Keratinocyte (primary cell): ENCODE measurements at regions not wholly inside any gene's neighbourhood (a gene's known extent, or its start where the extent isn't known, plus 50 kb on each side); places are given as distances from the start of the nearest gene placed in this dataset.

Source experiments
- DNase-seq: peaks from one replicate; pipeline ENCODE4 v3.0.0-alpha.2; 2011; ENCODE audit warnings: low read depth, missing footprints, low spot score
- FAIRE-seq: peaks from 2 replicates; lab custom pipeline; 2011; peaks lifted over from hg19 to GRCh38; lab: Jason Lieb, UNC
- H2AFZ ChIP-seq: 2 replicates; pipeline ENCODE4 v1.6.0; 2012; ENCODE audit warnings: low read length, control low read depth, inconsistent platforms; ENCODE audit not compliant: control insufficient read depth
- H3K27ac ChIP-seq: 2 replicates; pipeline ENCODE4 v1.5.1; 2011; ENCODE audit warnings: low read length; ENCODE audit not compliant: control insufficient read depth, insufficient read depth
- H3K27me3 ChIP-seq: 3 replicates; pipeline ENCODE4 v1.6.0; 2011; ENCODE audit warnings: low read length; ENCODE audit not compliant: control insufficient read depth, insufficient read depth; ENCODE audit errors: extremely low read depth
- H3K36me3 ChIP-seq, 2 experiments: 2 replicates in 1 of 2; 3 replicates in 1 of 2; pipeline ENCODE4 v1.5.1; 2011; ENCODE audit warnings: low read length in 2 of 2, mild to moderate bottlenecking in 1 of 2; ENCODE audit not compliant: control insufficient read depth in 2 of 2, insufficient read depth in 2 of 2; ENCODE audit errors: extremely low read depth in 1 of 2
- H3K4me1 ChIP-seq: 3 replicates; pipeline ENCODE4 v1.5.1; 2011; ENCODE audit warnings: low read length; ENCODE audit not compliant: control insufficient read depth, insufficient read depth; ENCODE audit errors: extremely low read depth
- H3K4me2 ChIP-seq: 3 replicates; pipeline ENCODE4 v1.6.0; 2011; ENCODE audit warnings: low read depth, low read length; ENCODE audit not compliant: control insufficient read depth, insufficient read depth; ENCODE audit errors: extremely low read depth
- H3K4me3 ChIP-seq, 3 experiments: fragments of 200-600 bp in 1 of 3; sonication (generic) in 1 of 3; 2 replicates in 2 of 3; 3 replicates in 1 of 3; pipeline ENCODE4 v1.5.1; 2011 to 2016; ENCODE audit warnings: low read length in 3 of 3, mild to moderate bottlenecking in 3 of 3, control low read depth in 2 of 3, inconsistent platforms in 1 of 3, low read depth in 1 of 3, mixed read lengths in 1 of 3, mixed run types in 1 of 3, moderate library complexity in 1 of 3; ENCODE audit not compliant: control insufficient read depth in 2 of 3, insufficient read depth in 2 of 3; ENCODE audit errors: extremely low read depth in 1 of 3
- H3K79me2 ChIP-seq: 2 replicates; pipeline ENCODE4 v1.6.0; 2012; ENCODE audit warnings: low read length; ENCODE audit not compliant: control insufficient read depth, insufficient read depth
- H3K9ac ChIP-seq: 3 replicates; pipeline ENCODE4 v1.6.0; 2011; ENCODE audit warnings: low read length; ENCODE audit not compliant: control insufficient read depth, insufficient read depth; ENCODE audit errors: extremely low read depth
- H3K9me1 ChIP-seq: 3 replicates; pipeline ENCODE4 v1.6.0; 2011; ENCODE audit warnings: low read length; ENCODE audit not compliant: control insufficient read depth, insufficient read depth; ENCODE audit errors: extremely low read depth
- H3K9me3 ChIP-seq: 2 replicates; pipeline ENCODE4 v1.5.1; 2012; ENCODE audit warnings: low read depth, low read length; ENCODE audit not compliant: control insufficient read depth
- H4K20me1 ChIP-seq: 3 replicates; pipeline ENCODE4 v1.6.0; 2011; ENCODE audit warnings: low read length; ENCODE audit not compliant: control insufficient read depth, insufficient read depth; ENCODE audit errors: extremely low read depth
- EZH2 ChIP-seq: IDR thresholded peaks from one replicate; pipeline ENCODE4 v1.6.1; 2012; ENCODE audit warnings: inconsistent platforms, mild to moderate bottlenecking, low read length, moderate library complexity
- dilution Hi-C: fragments of 300-500 bp; cut with MboI; formaldehyde crosslinking; loops from one replicate; pipeline ENCODE4 v1.7.0; 2020; ENCODE audit warnings: low sequenced_read_pairs; ENCODE audit not compliant: extremely low pct_ligation_motif_present
- TF ChIP-seq, protein P1 (sequence below), 3 experiments: IDR thresholded peaks in 1 of 3; conservative IDR thresholded peaks in 1 of 3; optimal IDR thresholded peaks in 1 of 3; 2 replicates in 2 of 3; 3 replicates in 1 of 3; pipeline versions ENCODE3 to v1.5.1; 2011; ENCODE audit warnings: low read length in 3 of 3, mild to moderate bottlenecking in 3 of 3, moderate library complexity in 2 of 3, control low read depth in 1 of 3, inconsistent platforms in 1 of 3; ENCODE audit not compliant: insufficient read depth in 2 of 3; ENCODE audit errors: extremely low read depth in 1 of 3

GRCh38 chr2:107384422-107384821, 442.3 kb upstream of the RGPD4 start:
- Histone ChIP-seq H3K9me1 (no peaks in the 10 kb centered on the region), H3K27ac (no peak overlapping the region), H4K20me1 (no peaks in the 10 kb centered on the region), H3K4me2 (no peak overlapping the region), H3K36me3 (no peaks in the 10 kb centered on the region), H3K9ac (no peak overlapping the region), H3K79me2 (no peaks in the 10 kb centered on the region), H3K9me3 (no peaks in the 10 kb centered on the region), H3K4me3 (no peak overlapping the region), H3K27me3 (no peaks in the 10 kb centered on the region), H2AFZ (no peak overlapping the region), H3K4me1 (peaks cover 2% of the 10 kb centered on the region)
- no peak for DNase-seq
- no peak for FAIRE-seq
- dilution Hi-C loops = no loop called here
- TF ChIP-seq, protein P1, sequence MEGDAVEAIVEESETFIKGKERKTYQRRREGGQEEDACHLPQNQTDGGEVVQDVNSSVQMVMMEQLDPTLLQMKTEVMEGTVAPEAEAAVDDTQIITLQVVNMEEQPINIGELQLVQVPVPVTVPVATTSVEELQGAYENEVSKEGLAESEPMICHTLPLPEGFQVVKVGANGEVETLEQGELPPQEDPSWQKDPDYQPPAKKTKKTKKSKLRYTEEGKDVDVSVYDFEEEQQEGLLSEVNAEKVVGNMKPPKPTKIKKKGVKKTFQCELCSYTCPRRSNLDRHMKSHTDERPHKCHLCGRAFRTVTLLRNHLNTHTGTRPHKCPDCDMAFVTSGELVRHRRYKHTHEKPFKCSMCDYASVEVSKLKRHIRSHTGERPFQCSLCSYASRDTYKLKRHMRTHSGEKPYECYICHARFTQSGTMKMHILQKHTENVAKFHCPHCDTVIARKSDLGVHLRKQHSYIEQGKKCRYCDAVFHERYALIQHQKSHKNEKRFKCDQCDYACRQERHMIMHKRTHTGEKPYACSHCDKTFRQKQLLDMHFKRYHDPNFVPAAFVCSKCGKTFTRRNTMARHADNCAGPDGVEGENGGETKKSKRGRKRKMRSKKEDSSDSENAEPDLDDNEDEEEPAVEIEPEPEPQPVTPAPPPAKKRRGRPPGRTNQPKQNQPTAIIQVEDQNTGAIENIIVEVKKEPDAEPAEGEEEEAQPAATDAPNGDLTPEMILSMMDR (optimal IDR thresholded peaks at IDR 0.05 in 1 of 3, IDR thresholded peaks at IDR 0.05 in 1 of 3, conservative IDR thresholded peaks at IDR 0.05 in 1 of 3; ENCODE audit: extremely low read depth in 1 of 3, insufficient read depth in 2 of 3, low read length in 3 of 3) = no peak
- TF ChIP-seq EZH2 = no peak

GRCh38 chr2:107385921-107386320, 440.8 kb upstream of the RGPD4 start:
- peaks cover 2% of the 10 kb centered on the region for H3K4me1 ChIP-seq
- H3K9me1 ChIP-seq = no peaks in the 10 kb centered on the region
- H3K79me2 ChIP-seq = no peaks in the 10 kb centered on the region
- no peak overlapping the region for H3K4me2 ChIP-seq
- TF ChIP-seq, protein P1 (optimal IDR thresholded peaks at IDR 0.05 in 1 of 3, IDR thresholded peaks at IDR 0.05 in 1 of 3, conservative IDR thresholded peaks at IDR 0.05 in 1 of 3; ENCODE audit: extremely low read depth in 1 of 3, insufficient read depth in 2 of 3, low read length in 3 of 3) = no peak
- no peak for TF ChIP-seq EZH2
- H3K27me3 ChIP-seq = no peaks in the 10 kb centered on the region
- no peak for DNase-seq
- no peak overlapping the region for H2AFZ ChIP-seq
- FAIRE-seq = no peak
- H3K36me3 ChIP-seq = no peaks in the 10 kb centered on the region
- no peak overlapping the region for H3K27ac ChIP-seq
- H4K20me1 ChIP-seq = no peaks in the 10 kb centered on the region
- dilution Hi-C loops = no loop called here
- H3K9me3 ChIP-seq = no peaks in the 10 kb centered on the region
- H3K4me3 ChIP-seq = no peak overlapping the region
- no peak overlapping the region for H3K9ac ChIP-seq
